B cell (primary cell): ENCODE measurements at regions not wholly inside any gene's neighbourhood (a gene's known extent, or its start where the extent isn't known, plus 50 kb on each side); places are given as distances from the start of the nearest gene placed in this dataset.
"Not testable (repeated sequence)": the region's sequence is repeated elsewhere in the genome, so short reads cannot be mapped to it uniquely, and the experiment has no call there.

ENCODE experiments used
- ATAC-seq: fragments of 200-7000 bp; cut with Tn5 transposase; one replicate; pipeline ENCODE4 v1.10.0; 2021; ENCODE audit warnings: low read depth, mild to moderate bottlenecking, moderate number of reproducible peaks, moderate library complexity
- CTCF ChIA-PET: fragments of 350-600 bp; sonication (Branson Sonifier 250); formaldehyde crosslinking; loops from one replicate; lab custom pipeline; 2021; ENCODE audit warnings: antibody characterized with exemption, inconsistent platforms; lab: Charles Lee
- POLR2A ChIA-PET: fragments of 350-600 bp; sonication (Branson Sonifier 250); formaldehyde crosslinking; loops from one replicate; lab custom pipeline; 2021; ENCODE audit warnings: antibody characterized with exemption; lab: Charles Lee
- DNase-seq: peaks from one replicate; pipeline ENCODE4 v3.0.0; 2013
- H2AFZ ChIP-seq: 2 replicates; pipeline ENCODE4 v1.6.1; 2012; ENCODE audit warnings: mild to moderate bottlenecking, low read depth, low read length; ENCODE audit not compliant: insufficient read depth, poor library complexity, severe bottlenecking
- H3K27ac ChIP-seq, 2 donors: 1 replicate in 1 of 2; 2 replicates in 1 of 2; pipeline ENCODE4 v1.5.1; 2012 to 2013; ENCODE audit warnings: low read length in 2 of 2, mild to moderate bottlenecking in 2 of 2, moderate library complexity in 1 of 2
- H3K27me3 ChIP-seq, 4 experiments: fragments of 200-600 bp in 1 of 4; sonication (generic) in 1 of 4; replicated peaks in 1 of 4; 1 replicate in 2 of 4; 2 replicates in 2 of 4; pipeline versions ENCODE4 v1.6.1 to v1.7.0; 2013 to 2016; ENCODE audit warnings: low read length in 3 of 4, mild to moderate bottlenecking in 2 of 4, mixed read lengths in 1 of 4, moderate library complexity in 1 of 4; ENCODE audit not compliant: insufficient read depth in 4 of 4, control insufficient read depth in 3 of 4; ENCODE audit errors: control extremely low read depth in 1 of 4
- H3K36me3 ChIP-seq, 2 experiments: replicated peaks in 1 of 2; 1 replicate in 1 of 2; 2 replicates in 1 of 2; pipeline versions ENCODE4 v1.6.1 to v1.7.1; 2013; ENCODE audit warnings: low read length in 1 of 2; ENCODE audit not compliant: insufficient read depth in 2 of 2, control insufficient read depth in 1 of 2; ENCODE audit errors: control extremely low read depth in 1 of 2, extremely low read depth in 1 of 2
- H3K4me1 ChIP-seq, 2 donors: fragments of 200-600 bp in 1 of 2; sonication (generic) in 1 of 2; 1 replicate in 1 of 2; 2 replicates in 1 of 2; pipeline versions ENCODE4 v1.5.1 to v1.6.1; 2013 to 2017; ENCODE audit warnings: low read length in 2 of 2; ENCODE audit not compliant: control insufficient read depth in 2 of 2, insufficient read depth in 2 of 2
- H3K4me2 ChIP-seq: replicated peaks from 2 replicates; pipeline ENCODE3; 2012; ENCODE audit warnings: mild to moderate bottlenecking, low read depth, low read length; ENCODE audit not compliant: poor library complexity, severe bottlenecking
- H3K4me3 ChIP-seq, 5 experiments: fragments of 200-600 bp in 1 of 5; sonication (generic) in 1 of 5; 1 replicate in 3 of 5; 2 replicates in 2 of 5; pipeline versions ENCODE4 v1.5.1 to v1.7.0; 2011 to 2016; ENCODE audit warnings: low read length in 4 of 5, mild to moderate bottlenecking in 4 of 5, low read depth in 2 of 5, control low read depth in 1 of 5, moderate library complexity in 1 of 5; ENCODE audit not compliant: insufficient read depth in 1 of 5; ENCODE audit errors: control extremely low read depth in 1 of 5, extremely low read depth in 1 of 5
- H3K79me2 ChIP-seq: fragments of 200-600 bp; sonication (generic); one replicate; pipeline ENCODE4 v1.6.0; 2016; ENCODE audit warnings: low read length; ENCODE audit not compliant: control insufficient read depth, insufficient read depth
- H3K9ac ChIP-seq: fragments of 200-600 bp; sonication (generic); 2 replicates; pipeline ENCODE4 v1.6.1; 2017; ENCODE audit warnings: mild to moderate bottlenecking, low read length, moderate library complexity
- H3K9me3 ChIP-seq, 3 donors: one replicate each; pipeline versions ENCODE4 v1.6.1 to v1.7.1; 2013; ENCODE audit warnings: low read length in 2 of 3; ENCODE audit not compliant: control insufficient read depth in 2 of 3, insufficient read depth in 1 of 3; ENCODE audit errors: control extremely low read depth in 1 of 3
- H4K20me1 ChIP-seq: 2 replicates; pipeline ENCODE4 v1.6.0; 2012; ENCODE audit warnings: mild to moderate bottlenecking, low read length; ENCODE audit not compliant: insufficient read depth, control insufficient read depth, poor library complexity, severe bottlenecking
- H3K27ac Mint-ChIP-seq: one replicate; pipeline ENCODE4 v1.8.0; 2021; ENCODE audit warnings: mixed read lengths
- H3K27me3 Mint-ChIP-seq: one replicate; pipeline ENCODE4 v1.8.0; 2021; ENCODE audit warnings: mixed read lengths
- H3K4me1 Mint-ChIP-seq: one replicate; pipeline ENCODE4 v1.8.0; 2021; ENCODE audit warnings: mixed read lengths
- H3K4me3 Mint-ChIP-seq: one replicate; pipeline ENCODE4 v1.8.0; 2021; ENCODE audit warnings: mixed read lengths
- H3K9me3 Mint-ChIP-seq: one replicate; pipeline ENCODE4 v1.8.0; 2022; ENCODE audit warnings: mixed read lengths; ENCODE audit not compliant: insufficient read depth
- EZH2 ChIP-seq: IDR thresholded peaks from 2 replicates; pipeline ENCODE4 v1.6.1; 2012; ENCODE audit warnings: borderline replicate concordance, low read depth, mild to moderate bottlenecking, moderate library complexity, low read length; ENCODE audit not compliant: insufficient read depth, poor library complexity, severe bottlenecking
- WGBS: methylation state at CpG from one replicate; pipeline ENCODE4 v1.1.5; 2013; ENCODE audit warnings: missing lambda C conversion rate; ENCODE audit not compliant: insufficient coverage; 5-methylcytosine and 5-hydroxymethylcytosine counted together
- intact Hi-C: fragments of 100-400 bp; cut with micrococcal nuclease; formaldehyde crosslinking; loops from one replicate; pipeline ENCODE4 v1.10.0; 2022
- TF ChIP-seq, protein P1 (sequence below): fragments of 200-600 bp; IDR thresholded peaks from one replicate; pipeline ENCODE4 v1.8.0; 2022; ENCODE audit warnings: antibody characterized with exemption, mild to moderate bottlenecking

GRCh38 chr4:27973700-27974099, 1113.1 kb downstream of the STIM2 start:
- peaks cover 0 to 2% (median 0%) of the 10 kb centered on the region in 3 donors for H3K9me3 ChIP-seq
- no peak overlapping the region for H3K4me3 ChIP-seq
- no peak for TF ChIP-seq EZH2
- TF ChIP-seq, protein P1, sequence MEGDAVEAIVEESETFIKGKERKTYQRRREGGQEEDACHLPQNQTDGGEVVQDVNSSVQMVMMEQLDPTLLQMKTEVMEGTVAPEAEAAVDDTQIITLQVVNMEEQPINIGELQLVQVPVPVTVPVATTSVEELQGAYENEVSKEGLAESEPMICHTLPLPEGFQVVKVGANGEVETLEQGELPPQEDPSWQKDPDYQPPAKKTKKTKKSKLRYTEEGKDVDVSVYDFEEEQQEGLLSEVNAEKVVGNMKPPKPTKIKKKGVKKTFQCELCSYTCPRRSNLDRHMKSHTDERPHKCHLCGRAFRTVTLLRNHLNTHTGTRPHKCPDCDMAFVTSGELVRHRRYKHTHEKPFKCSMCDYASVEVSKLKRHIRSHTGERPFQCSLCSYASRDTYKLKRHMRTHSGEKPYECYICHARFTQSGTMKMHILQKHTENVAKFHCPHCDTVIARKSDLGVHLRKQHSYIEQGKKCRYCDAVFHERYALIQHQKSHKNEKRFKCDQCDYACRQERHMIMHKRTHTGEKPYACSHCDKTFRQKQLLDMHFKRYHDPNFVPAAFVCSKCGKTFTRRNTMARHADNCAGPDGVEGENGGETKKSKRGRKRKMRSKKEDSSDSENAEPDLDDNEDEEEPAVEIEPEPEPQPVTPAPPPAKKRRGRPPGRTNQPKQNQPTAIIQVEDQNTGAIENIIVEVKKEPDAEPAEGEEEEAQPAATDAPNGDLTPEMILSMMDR = no peak
- no peak overlapping the region for H3K27ac Mint-ChIP-seq
- H3K27ac ChIP-seq = no peak overlapping the region
- H3K27me3 Mint-ChIP-seq = no peaks in the 10 kb centered on the region
- CTCF ChIA-PET = no interaction called here
- H3K79me2 ChIP-seq = no peaks in the 10 kb centered on the region
- H3K4me1 ChIP-seq = no peaks in the 10 kb centered on the region
- POLR2A ChIA-PET = no interaction called here
- H3K27me3 ChIP-seq = no peaks in the 10 kb centered on the region
- intact Hi-C loops = no loop called here
- H3K9ac ChIP-seq = no peak overlapping the region
- H3K4me2 ChIP-seq = no peak overlapping the region
- DNase-seq (no peak), ATAC-seq (no peak)
- H3K4me1 Mint-ChIP-seq = no peaks in the 10 kb centered on the region
- no peak overlapping the region for H2AFZ ChIP-seq
- no peaks in the 10 kb centered on the region for H3K36me3 ChIP-seq
- WGBS = no CpG with 5 or more reads among the region's 1 CpG
- H4K20me1 ChIP-seq = no peaks in the 10 kb centered on the region
- no peaks in the 10 kb centered on the region for H3K9me3 Mint-ChIP-seq
- H3K4me3 Mint-ChIP-seq = no peak overlapping the region

DNA sequence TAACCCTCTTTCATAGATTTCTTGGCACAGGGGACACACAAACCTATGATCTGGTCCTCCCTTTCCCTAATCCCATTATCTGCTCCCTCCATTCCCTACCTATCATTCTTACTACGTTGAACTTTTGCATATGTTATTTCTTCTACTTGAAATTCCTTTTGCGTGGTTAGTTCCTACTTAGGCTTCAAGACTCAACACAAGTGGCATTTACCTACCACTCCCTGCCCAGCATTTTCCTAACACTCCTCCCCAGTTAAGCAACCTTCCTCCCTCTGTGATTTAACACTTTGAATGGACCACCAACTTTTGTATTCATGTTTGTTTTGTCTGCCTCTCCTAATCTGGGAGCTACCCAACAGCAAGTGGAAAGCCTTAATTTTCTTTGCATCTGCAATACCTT, 1113.7 kb downstream of the STIM2 start:
- peaks cover 0 to 4% (median 0%) of the 10 kb centered on the region in 3 donors for H3K9me3 ChIP-seq
- no peak for ATAC-seq
- H3K27ac Mint-ChIP-seq = no peak overlapping the region
- intact Hi-C loops = no loop called here
- no peaks in the 10 kb centered on the region for H3K27me3 ChIP-seq
- H3K4me3 Mint-ChIP-seq = no peak overlapping the region
- no peak overlapping the region for H3K4me3 ChIP-seq
- TF ChIP-seq, protein P1 = no peak
- no peak for TF ChIP-seq EZH2
- H3K9ac ChIP-seq = no peak overlapping the region
- H2AFZ ChIP-seq = no peak overlapping the region
- H3K36me3 ChIP-seq = no peaks in the 10 kb centered on the region
- H4K20me1 ChIP-seq = no peaks in the 10 kb centered on the region
- no peaks in the 10 kb centered on the region for H3K79me2 ChIP-seq
- ChIA-PET CTCF (no interaction called here), POLR2A (no interaction called here)
- H3K27me3 Mint-ChIP-seq = no peaks in the 10 kb centered on the region
- no peaks in the 10 kb centered on the region for H3K4me1 ChIP-seq
- WGBS = 69% methylated on average over 2 of the region's 2 CpGs
- H3K4me2 ChIP-seq = no peak overlapping the region
- H3K27ac ChIP-seq = no peak overlapping the region
- H3K9me3 Mint-ChIP-seq = peaks cover 5% of the 10 kb centered on the region
- H3K4me1 Mint-ChIP-seq = no peaks in the 10 kb centered on the region
- DNase-seq = no peak

GRCh38 chr4:27974881-27975280, 1114.2 kb downstream of the STIM2 start:
- H3K27me3 ChIP-seq, H3K9me3 Mint-ChIP-seq, H3K4me1 ChIP-seq, H3K36me3 ChIP-seq, DNase-seq, H3K4me3 ChIP-seq, intact Hi-C loops, H3K4me2 ChIP-seq, H3K79me2 ChIP-seq, ATAC-seq, H3K4me3 Mint-ChIP-seq, POLR2A ChIA-PET, H3K27me3 Mint-ChIP-seq, H3K9me3 ChIP-seq, H3K27ac ChIP-seq, H2AFZ ChIP-seq, CTCF ChIA-PET, H4K20me1 ChIP-seq, H3K4me1 Mint-ChIP-seq, H3K9ac ChIP-seq, H3K27ac Mint-ChIP-seq: not testable (repeated sequence)
- 89% methylated on average over 2 of the region's 3 CpGs for WGBS
